ENCODE measurements at regions not wholly inside any gene's neighbourhood (a gene's known extent, or its start where the extent isn't known, plus 50 kb on each side); places are given as distances from the start of the nearest gene placed in this dataset.

- no TSS peak for BruUV-seq (replicated peaks)
- no peak for TF ChIP-seq REST (IDR thresholded peaks at IDR 0.05; ENCODE audit: insufficient read depth in 1 of 2, low read depth in 2 of 2, low read length in 1 of 2)
- TF ChIP-seq CTCF (IDR thresholded peaks at IDR 0.05), result no peak
- TF ChIP-seq SIN3A (IDR thresholded peaks at IDR 0.05; ENCODE audit: borderline replicate concordance, insufficient read depth, low read depth, low read length), result no peak
- no peak for TF ChIP-seq TCF7L2 (IDR thresholded peaks at IDR 0.05; ENCODE audit: low read depth, low read length)
- no peak for TF ChIP-seq POLR2AphosphoS5 (IDR thresholded peaks at IDR 0.05; ENCODE audit: low read depth, low read length)
- POLR2A ChIA-PET, result no interaction called here
- Histone ChIP-seq H3K4me3 (ENCODE audit: low read depth in 2 of 2, low read length in 2 of 2) (no peak overlapping the region), H3K4me1 (ENCODE audit: control insufficient read depth, insufficient read depth, low read length) (no peaks in the 10 kb centered on the region), H3K27ac (ENCODE audit: low read length) (no peak overlapping the region), H3K36me3 (ENCODE audit: control insufficient read depth, insufficient read depth, low read length) (no peaks in the 10 kb centered on the region; the same call in 1 of the 2 replicates), H3K27me3 (ENCODE audit: control insufficient read depth, insufficient read depth, low read length) (peaks cover 7% of the 10 kb centered on the region), H3K9me3 (ENCODE audit: control insufficient read depth, insufficient read depth, low read depth, low read length) (no peaks in the 10 kb centered on the region)
- in situ Hi-C loops (cut with HindIII; ENCODE audit: low pct_unique_long_range_greater_than_20kb, low sequenced_read_pairs), result no loop called here
- no peak for DNase-seq (ENCODE audit: low read depth, low spot score)
- CTCF ChIA-PET, result no interaction called here
- intact Hi-C loops (cut with micrococcal nuclease; ENCODE audit: unreplicated experiment), result no loop called here
- no peak for ATAC-seq
Observed at GRCh38 chr5:37994729-37995128, 154.9 kb upstream of the GDNF start.

GRCh38 chr5:37991301-37992299, 151.8 kb upstream of the GDNF start:
- TF ChIP-seq POLR2AphosphoS5 (IDR thresholded peaks at IDR 0.05; ENCODE audit: low read depth, low read length), result no peak
- no peak for TF ChIP-seq REST (IDR thresholded peaks at IDR 0.05; ENCODE audit: insufficient read depth in 1 of 2, low read depth in 2 of 2, low read length in 1 of 2)
- no peak for TF ChIP-seq SIN3A (IDR thresholded peaks at IDR 0.05; ENCODE audit: borderline replicate concordance, insufficient read depth, low read depth, low read length)
- no peak for TF ChIP-seq TCF7L2 (IDR thresholded peaks at IDR 0.05; ENCODE audit: low read depth, low read length)
- TF ChIP-seq CTCF (IDR thresholded peaks at IDR 0.05), result no peak
- intact Hi-C loops (cut with micrococcal nuclease; ENCODE audit: unreplicated experiment), result no loop called here
- in situ Hi-C loops (cut with HindIII; ENCODE audit: low pct_unique_long_range_greater_than_20kb, low sequenced_read_pairs), result no loop called here
- Histone ChIP-seq H3K27me3 (ENCODE audit: control insufficient read depth, insufficient read depth, low read length) (peaks cover 7% of the 10 kb centered on the region), H3K9me3 (ENCODE audit: control insufficient read depth, insufficient read depth, low read depth, low read length) (no peaks in the 10 kb centered on the region), H3K27ac (ENCODE audit: low read length) (no peak overlapping the region), H3K4me3 (ENCODE audit: low read depth in 2 of 2, low read length in 2 of 2) (no peak overlapping the region), H3K4me1 (ENCODE audit: control insufficient read depth, insufficient read depth, low read length) (no peaks in the 10 kb centered on the region), H3K36me3 (ENCODE audit: control insufficient read depth, insufficient read depth, low read length) (no peaks in the 10 kb centered on the region; the same call in 1 of the 2 replicates)
- POLR2A ChIA-PET, result no interaction called here
- CTCF ChIA-PET, result no interaction called here
- ATAC-seq (no peak), DNase-seq (ENCODE audit: low read depth, low spot score) (no peak)
- no TSS peak for BruUV-seq (replicated peaks)
